ENCODE measurements at regions not wholly inside any gene's neighbourhood (a gene's known extent, or its start where the extent isn't known, plus 50 kb on each side); places are given as distances from the start of the nearest gene placed in this dataset.
"Not testable (repeated sequence)": the region's sequence is repeated elsewhere in the genome, so short reads cannot be mapped to it uniquely, and the experiment has no call there.

DNA sequence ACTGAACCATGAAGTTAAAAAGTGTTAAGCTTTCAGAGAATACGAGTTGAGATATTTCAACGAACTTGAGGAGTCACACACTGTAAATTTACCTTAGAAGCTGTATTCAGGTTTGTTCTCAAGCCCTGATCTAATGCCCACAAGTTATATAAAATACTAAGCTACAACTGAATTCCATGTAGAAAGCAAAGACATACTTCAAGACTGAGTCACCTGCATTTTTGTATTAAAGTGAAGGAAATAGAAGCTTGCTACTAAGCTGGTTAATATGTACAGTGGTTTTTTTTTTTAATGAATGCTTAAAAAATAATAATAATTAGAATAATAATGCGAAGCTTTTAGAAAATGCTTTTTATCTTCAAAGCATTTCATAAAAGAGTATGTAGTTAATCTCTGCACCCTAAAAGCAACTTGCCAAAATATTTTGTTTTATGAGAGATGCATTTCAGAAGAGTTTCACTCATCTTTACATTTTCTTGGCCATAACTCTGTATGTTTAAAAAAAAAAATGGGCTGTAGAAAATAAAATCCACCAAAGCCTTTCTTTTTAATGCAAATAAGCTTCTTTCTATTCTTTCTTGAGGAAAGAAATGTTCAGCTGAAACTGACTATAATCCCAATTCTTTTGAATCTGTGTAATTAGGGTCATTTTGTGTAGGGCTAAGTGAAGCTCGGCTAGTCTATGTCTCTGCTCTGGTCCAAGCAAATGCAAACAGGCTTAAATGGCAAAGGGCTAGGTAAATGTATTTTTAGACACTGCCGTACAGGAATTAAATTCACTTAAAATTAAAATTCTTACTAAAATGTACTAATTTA lies 1047.5 kb upstream of the FLRT2 start:
- TF ChIP-seq, protein P1, sequence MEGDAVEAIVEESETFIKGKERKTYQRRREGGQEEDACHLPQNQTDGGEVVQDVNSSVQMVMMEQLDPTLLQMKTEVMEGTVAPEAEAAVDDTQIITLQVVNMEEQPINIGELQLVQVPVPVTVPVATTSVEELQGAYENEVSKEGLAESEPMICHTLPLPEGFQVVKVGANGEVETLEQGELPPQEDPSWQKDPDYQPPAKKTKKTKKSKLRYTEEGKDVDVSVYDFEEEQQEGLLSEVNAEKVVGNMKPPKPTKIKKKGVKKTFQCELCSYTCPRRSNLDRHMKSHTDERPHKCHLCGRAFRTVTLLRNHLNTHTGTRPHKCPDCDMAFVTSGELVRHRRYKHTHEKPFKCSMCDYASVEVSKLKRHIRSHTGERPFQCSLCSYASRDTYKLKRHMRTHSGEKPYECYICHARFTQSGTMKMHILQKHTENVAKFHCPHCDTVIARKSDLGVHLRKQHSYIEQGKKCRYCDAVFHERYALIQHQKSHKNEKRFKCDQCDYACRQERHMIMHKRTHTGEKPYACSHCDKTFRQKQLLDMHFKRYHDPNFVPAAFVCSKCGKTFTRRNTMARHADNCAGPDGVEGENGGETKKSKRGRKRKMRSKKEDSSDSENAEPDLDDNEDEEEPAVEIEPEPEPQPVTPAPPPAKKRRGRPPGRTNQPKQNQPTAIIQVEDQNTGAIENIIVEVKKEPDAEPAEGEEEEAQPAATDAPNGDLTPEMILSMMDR (conservative IDR thresholded peaks at IDR 0.05; ENCODE audit: low read length) = no peak
- H3K4me3 ChIP-seq (ENCODE audit: low read length) = no peak overlapping the region
- peak; percentile 56 for DNase-seq (ENCODE audit: low read depth)

DNA sequence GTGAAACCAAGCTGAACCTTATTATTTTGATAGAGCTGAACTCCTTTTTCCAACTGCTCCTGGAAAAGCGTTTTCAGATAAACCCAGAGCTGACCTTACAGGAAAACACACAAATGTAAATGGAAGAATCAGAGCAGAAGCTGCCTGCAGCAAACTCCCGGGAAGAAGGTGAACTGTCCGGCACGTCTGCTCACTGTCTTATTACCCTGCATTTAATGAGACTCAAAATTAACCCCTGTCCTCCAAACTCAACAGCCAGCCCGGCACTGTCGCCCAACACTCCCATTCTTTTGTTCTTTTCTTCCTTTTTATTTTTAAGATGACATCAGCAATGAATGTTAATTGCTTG lies 1046.9 kb upstream of the FLRT2 start:
- H3K4me3 ChIP-seq (ENCODE audit: low read length) = no peak overlapping the region
- DNase-seq (ENCODE audit: low read depth) = no peak
- TF ChIP-seq, protein P1 (conservative IDR thresholded peaks at IDR 0.05; ENCODE audit: low read length) = no peak

DNA sequence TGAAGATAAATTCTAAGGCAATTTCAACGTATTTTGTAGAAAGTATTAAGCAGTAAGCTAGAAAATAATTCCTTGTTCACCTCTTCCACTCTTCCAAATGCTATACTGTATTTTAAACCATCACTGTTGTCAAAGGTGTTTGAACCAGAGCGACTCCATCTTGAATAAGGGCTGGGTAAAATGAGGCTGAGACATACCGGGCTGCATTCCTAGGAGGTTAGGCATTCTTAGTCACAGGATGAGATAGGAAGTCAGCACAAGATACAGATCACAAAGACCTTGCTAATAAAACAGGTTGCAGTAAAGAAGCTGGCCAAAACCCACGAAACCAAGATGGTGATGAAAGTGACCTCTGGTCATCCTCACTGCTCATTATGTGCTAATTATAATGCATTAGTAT lies 1045.7 kb upstream of the FLRT2 start:
- DNase-seq (ENCODE audit: low read depth) = not testable (repeated sequence)

DNA sequence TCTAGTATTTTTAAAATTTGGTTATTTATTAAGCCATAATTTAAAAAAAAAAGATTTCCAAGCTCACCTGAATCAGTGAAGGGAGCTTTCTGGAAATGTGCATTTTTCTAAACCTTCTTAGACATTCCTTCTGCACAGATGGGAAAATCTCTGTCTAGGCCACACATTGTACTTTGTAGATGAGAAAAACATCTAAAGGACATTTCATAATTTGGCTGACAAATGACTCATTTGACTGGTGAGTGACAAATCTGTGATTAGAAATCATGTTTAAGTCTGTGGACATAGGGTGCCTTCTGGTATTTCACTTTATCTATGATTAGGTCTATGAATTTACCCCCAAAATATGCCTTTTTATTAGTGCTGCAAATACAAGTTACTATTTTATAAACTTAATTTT lies 1044.9 kb upstream of the FLRT2 start:
- no peak overlapping the region for H3K4me3 ChIP-seq (ENCODE audit: low read length)
- TF ChIP-seq, protein P1 (conservative IDR thresholded peaks at IDR 0.05; ENCODE audit: low read length) = no peak
- no peak for DNase-seq (ENCODE audit: low read depth)

More for the DNA sequence above, 1045.7 kb upstream of the FLRT2 start:
- H3K4me3 ChIP-seq (ENCODE audit: low read length) = not testable (repeated sequence)

DNA sequence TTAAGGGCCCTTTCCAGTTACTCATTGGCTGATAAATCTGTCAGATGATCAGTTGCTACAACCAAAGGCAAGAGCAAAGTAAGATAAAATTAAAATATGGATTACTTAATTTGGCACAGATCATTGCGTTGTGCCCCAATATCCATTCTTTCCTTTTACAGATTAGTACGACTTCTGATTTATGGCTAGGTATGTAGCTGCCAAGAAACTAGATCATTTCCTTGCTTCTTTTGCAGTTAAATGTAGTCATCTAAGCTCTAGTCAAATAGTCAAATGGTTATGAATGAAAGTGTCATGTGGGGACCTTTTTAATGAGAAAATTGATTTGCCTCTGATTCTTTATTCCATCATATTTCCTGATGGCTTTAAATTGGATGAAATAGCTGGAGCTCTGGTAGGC lies 1039.9 kb upstream of the FLRT2 start:
- TF ChIP-seq, protein P1 (conservative IDR thresholded peaks at IDR 0.05; ENCODE audit: low read length) = no peak
- H3K4me3 ChIP-seq (ENCODE audit: low read length) = no peak overlapping the region
- no peak for DNase-seq (ENCODE audit: low read depth)

DNA sequence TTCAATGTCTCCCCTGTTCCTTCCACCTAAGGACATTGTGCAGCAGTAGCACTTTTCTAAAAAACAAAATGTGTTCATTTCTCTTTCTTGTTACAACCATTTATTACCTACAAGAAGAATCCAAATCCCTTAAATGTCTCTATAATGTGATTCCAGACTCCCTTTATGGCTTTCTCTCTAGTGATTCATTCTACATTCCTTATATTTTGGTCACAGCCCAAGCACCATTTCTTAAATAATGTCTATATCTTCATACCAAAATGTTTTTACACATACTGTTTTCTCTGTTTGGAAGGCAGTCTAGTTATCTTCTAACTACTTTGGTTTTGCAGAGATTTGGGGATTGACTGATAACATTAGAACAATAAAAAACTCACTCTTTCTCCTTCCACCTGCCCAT lies 1037.3 kb upstream of the FLRT2 start:
- TF ChIP-seq, protein P1 (conservative IDR thresholded peaks at IDR 0.05; ENCODE audit: low read length) = no peak
- no peak overlapping the region for H3K4me3 ChIP-seq (ENCODE audit: low read length)

DNA sequence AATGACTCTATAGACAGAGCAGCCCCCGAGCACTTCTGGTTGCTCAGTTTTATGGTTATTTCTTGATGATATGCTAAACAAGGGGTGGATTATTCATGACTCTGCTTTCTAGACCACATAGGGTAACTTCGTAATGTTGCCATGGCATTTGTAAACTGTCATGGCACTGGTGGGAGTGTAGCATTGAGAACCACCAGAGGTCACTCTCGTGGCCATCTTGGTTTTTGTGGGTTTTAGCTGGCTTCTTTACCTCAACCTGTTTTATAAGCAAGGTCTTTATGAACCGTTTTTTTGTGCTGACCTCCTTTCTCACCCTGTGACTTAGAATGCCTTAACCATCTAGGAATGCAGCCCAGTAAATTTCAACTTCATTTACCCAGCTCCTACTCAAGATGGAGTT lies 1036.2 kb upstream of the FLRT2 start:
- DNase-seq (ENCODE audit: low read depth) = no peak
- TF ChIP-seq, protein P1 (conservative IDR thresholded peaks at IDR 0.05; ENCODE audit: low read length) = no peak
- H3K4me3 ChIP-seq (ENCODE audit: low read length) = no peak overlapping the region

More for the DNA sequence above, 1037.3 kb upstream of the FLRT2 start:
- DNase-seq (ENCODE audit: low read depth) = no peak
